ENCODE measurements at regions not wholly inside any gene's neighbourhood (a gene's known extent, or its start where the extent isn't known, plus 50 kb on each side); places are given as distances from the start of the nearest gene placed in this dataset.

- TF ChIP-seq, protein P1, sequence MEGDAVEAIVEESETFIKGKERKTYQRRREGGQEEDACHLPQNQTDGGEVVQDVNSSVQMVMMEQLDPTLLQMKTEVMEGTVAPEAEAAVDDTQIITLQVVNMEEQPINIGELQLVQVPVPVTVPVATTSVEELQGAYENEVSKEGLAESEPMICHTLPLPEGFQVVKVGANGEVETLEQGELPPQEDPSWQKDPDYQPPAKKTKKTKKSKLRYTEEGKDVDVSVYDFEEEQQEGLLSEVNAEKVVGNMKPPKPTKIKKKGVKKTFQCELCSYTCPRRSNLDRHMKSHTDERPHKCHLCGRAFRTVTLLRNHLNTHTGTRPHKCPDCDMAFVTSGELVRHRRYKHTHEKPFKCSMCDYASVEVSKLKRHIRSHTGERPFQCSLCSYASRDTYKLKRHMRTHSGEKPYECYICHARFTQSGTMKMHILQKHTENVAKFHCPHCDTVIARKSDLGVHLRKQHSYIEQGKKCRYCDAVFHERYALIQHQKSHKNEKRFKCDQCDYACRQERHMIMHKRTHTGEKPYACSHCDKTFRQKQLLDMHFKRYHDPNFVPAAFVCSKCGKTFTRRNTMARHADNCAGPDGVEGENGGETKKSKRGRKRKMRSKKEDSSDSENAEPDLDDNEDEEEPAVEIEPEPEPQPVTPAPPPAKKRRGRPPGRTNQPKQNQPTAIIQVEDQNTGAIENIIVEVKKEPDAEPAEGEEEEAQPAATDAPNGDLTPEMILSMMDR (IDR thresholded peaks at IDR 0.05; ENCODE audit: low read depth, low read length), result no peak
- no peak for DNase-seq (ENCODE audit: extremely low read depth, low read depth)
These were observed 117.9 kb upstream of the PRSS3 start for GRCh38 chr9:33677506-33677809.

- no peak for DNase-seq (ENCODE audit: extremely low read depth, low read depth)
- TF ChIP-seq, protein P1 (IDR thresholded peaks at IDR 0.05; ENCODE audit: low read depth, low read length), result no peak
These were observed 117.4 kb upstream of the PRSS3 start for GRCh38 chr9:33677961-33678360.

GRCh38 chr9:33682551-33682950 is 112.8 kb upstream of the PRSS3 start:
- TF ChIP-seq, protein P1 (IDR thresholded peaks at IDR 0.05; ENCODE audit: low read depth, low read length), result no peak
- DNase-seq (ENCODE audit: extremely low read depth, low read depth), result no peak

GRCh38 chr9:33684831-33685230 is 110.5 kb upstream of the PRSS3 start:
- TF ChIP-seq, protein P1 (IDR thresholded peaks at IDR 0.05; ENCODE audit: low read depth, low read length), result no peak
- no peak for DNase-seq (ENCODE audit: extremely low read depth, low read depth)

DNA sequence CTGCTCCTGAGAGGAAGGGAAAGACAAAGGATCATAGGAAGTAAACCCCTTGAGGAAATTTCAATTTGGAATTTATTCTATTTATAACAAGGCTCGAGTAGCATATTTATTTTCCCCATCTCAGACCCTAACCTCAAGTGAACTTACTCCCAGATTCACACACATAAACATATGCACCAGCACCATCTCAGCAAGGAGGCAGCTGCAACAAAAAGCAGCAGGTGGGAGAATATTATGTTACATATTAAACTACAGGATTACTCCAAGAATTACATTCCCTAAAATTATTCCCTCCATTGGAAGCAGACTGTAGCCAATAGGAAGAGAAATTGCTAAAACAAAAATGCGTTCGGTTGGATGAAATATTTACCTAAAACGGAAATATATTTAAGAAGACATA is 108.4 kb upstream of the PRSS3 start:
- TF ChIP-seq, protein P1 (IDR thresholded peaks at IDR 0.05; ENCODE audit: low read depth, low read length), result no peak
- no peak for DNase-seq (ENCODE audit: extremely low read depth, low read depth)

DNA sequence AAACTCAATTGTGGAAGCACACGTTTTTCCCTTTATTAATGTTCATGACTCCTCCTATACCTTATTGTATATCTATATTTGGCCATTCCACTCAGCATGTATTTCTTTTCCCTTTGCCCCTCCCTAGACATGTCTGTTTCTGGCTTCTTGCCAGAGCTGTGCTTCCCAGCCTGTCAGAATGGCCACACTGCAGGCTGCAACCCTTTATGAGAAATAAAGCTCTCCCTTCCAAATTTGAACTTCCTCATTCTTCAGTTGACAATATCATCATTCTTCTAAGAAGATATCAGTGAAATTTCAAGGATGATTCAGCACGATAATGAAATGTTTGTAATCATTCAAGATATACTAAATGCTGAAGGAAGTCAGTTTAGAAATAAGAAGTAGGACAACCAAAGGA is 107.6 kb upstream of the PRSS3 start:
- DNase-seq (ENCODE audit: extremely low read depth, low read depth), result no peak
- TF ChIP-seq, protein P1 (IDR thresholded peaks at IDR 0.05; ENCODE audit: low read depth, low read length), result no peak

GRCh38 chr9:33690143-33690933 is 105.0 kb upstream of the PRSS3 start:
- DNase-seq (ENCODE audit: extremely low read depth, low read depth), result no peak
- TF ChIP-seq, protein P1 (IDR thresholded peaks at IDR 0.05; ENCODE audit: low read depth, low read length), result no peak
